ENCODE measurements at regions not wholly inside any gene's neighbourhood (a gene's known extent, or its start where the extent isn't known, plus 50 kb on each side); places are given as distances from the start of the nearest gene placed in this dataset.
"Not testable (repeated sequence)": the region's sequence is repeated elsewhere in the genome, so short reads cannot be mapped to it uniquely, and the experiment has no call there.

DNA sequence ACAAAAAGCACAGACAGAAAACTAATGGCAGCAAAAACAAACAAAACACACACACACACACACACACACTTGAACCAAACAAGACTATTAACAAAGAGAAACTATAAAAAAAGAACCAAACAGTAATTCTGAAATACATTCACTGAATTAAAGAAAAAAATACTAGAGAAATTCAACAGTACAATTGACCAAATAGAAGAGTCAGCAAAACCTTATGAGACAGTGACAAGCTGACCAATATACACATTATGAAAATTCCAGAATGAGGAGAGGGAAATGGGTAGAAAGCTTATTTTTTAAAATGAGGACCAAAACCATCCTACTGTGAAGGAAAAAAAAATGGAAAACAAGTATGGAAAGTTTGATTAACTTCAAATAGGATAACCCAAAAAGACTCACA lies 212.2 kb upstream of the BTBD3 start:
- Histone ChIP-seq H3K4me3 (ENCODE audit: insufficient read depth, low read depth, low read length) (no peak overlapping the region), H2AFZ (ENCODE audit: low read depth, low read length) (no peak overlapping the region), H3K79me2 (ENCODE audit: insufficient read depth, low read length) (no peaks in the 10 kb centered on the region), H3K27ac (ENCODE audit: low read depth, low read length) (no peak overlapping the region), H3K4me1 (ENCODE audit: insufficient read depth, low read length) (no peaks in the 10 kb centered on the region), H3K36me3 (ENCODE audit: insufficient read depth, low read length) (no peaks in the 10 kb centered on the region), H4K20me1 (ENCODE audit: insufficient read depth, low read length) (no peaks in the 10 kb centered on the region), H3K9ac (ENCODE audit: low read length) (no peak overlapping the region), H3K4me2 (ENCODE audit: low read length) (no peak overlapping the region), H3K27me3 (ENCODE audit: insufficient read depth, low read length) (no peaks in the 10 kb centered on the region), H3K9me3 (ENCODE audit: insufficient read depth, low read depth, low read length) (no peaks in the 10 kb centered on the region)
- Mint-ChIP-seq H3K36me3 (ENCODE audit: low read depth, unreplicated experiment) (no peaks in the 10 kb centered on the region), H3K4me1 (ENCODE audit: low read depth, unreplicated experiment) (no peaks in the 10 kb centered on the region), H3K27me3 (ENCODE audit: low read depth, unreplicated experiment) (no peaks in the 10 kb centered on the region), H3K4me3 (ENCODE audit: unreplicated experiment) (no peak overlapping the region), H3K9me3 (ENCODE audit: unreplicated experiment) (no peaks in the 10 kb centered on the region), H3K27ac (ENCODE audit: unreplicated experiment) (no peak overlapping the region)
- no peak for TF ChIP-seq EZH2 (IDR thresholded peaks at IDR 0.05; ENCODE audit: insufficient read depth, low read length)
- TF ChIP-seq, protein P1, sequence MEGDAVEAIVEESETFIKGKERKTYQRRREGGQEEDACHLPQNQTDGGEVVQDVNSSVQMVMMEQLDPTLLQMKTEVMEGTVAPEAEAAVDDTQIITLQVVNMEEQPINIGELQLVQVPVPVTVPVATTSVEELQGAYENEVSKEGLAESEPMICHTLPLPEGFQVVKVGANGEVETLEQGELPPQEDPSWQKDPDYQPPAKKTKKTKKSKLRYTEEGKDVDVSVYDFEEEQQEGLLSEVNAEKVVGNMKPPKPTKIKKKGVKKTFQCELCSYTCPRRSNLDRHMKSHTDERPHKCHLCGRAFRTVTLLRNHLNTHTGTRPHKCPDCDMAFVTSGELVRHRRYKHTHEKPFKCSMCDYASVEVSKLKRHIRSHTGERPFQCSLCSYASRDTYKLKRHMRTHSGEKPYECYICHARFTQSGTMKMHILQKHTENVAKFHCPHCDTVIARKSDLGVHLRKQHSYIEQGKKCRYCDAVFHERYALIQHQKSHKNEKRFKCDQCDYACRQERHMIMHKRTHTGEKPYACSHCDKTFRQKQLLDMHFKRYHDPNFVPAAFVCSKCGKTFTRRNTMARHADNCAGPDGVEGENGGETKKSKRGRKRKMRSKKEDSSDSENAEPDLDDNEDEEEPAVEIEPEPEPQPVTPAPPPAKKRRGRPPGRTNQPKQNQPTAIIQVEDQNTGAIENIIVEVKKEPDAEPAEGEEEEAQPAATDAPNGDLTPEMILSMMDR (IDR thresholded peaks at IDR 0.05; ENCODE audit: insufficient read depth, low read depth, low read length) = no peak
- FAIRE-seq (no peak), DNase-seq (ENCODE audit: low read depth) (no peak)

DNA sequence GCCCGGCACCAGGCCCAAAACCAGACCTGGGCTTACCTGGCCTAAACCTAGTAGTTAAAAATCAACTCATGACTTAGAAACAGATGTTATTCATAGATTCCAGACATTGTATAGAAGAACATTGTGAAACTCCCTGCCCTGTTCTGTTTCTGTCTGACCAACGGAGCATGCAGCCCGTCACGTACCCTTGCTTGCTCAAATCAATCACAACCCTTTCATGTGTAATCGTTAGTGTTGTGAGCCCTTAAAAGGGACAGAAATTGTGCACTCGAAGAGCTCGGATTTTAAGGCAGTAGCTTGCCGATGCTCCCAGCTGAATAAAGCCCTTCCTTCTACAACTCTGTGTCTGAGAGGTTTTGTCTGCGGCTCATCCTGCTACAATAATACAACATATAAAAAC lies 209.5 kb upstream of the BTBD3 start:
- not testable (repeated sequence) for H3K27ac ChIP-seq (ENCODE audit: low read depth, low read length); H3K9ac ChIP-seq (ENCODE audit: low read length); H3K9me3 Mint-ChIP-seq (ENCODE audit: unreplicated experiment); H3K9me3 ChIP-seq (ENCODE audit: insufficient read depth, low read depth, low read length); H4K20me1 ChIP-seq (ENCODE audit: insufficient read depth, low read length); H2AFZ ChIP-seq (ENCODE audit: low read depth, low read length); H3K4me2 ChIP-seq (ENCODE audit: low read length); DNase-seq (ENCODE audit: low read depth); FAIRE-seq; H3K36me3 Mint-ChIP-seq (ENCODE audit: low read depth, unreplicated experiment); H3K27me3 ChIP-seq (ENCODE audit: insufficient read depth, low read length); H3K4me3 ChIP-seq (ENCODE audit: insufficient read depth, low read depth, low read length); H3K4me1 Mint-ChIP-seq (ENCODE audit: low read depth, unreplicated experiment); H3K36me3 ChIP-seq (ENCODE audit: insufficient read depth, low read length); H3K4me1 ChIP-seq (ENCODE audit: insufficient read depth, low read length); H3K27me3 Mint-ChIP-seq (ENCODE audit: low read depth, unreplicated experiment); H3K4me3 Mint-ChIP-seq (ENCODE audit: unreplicated experiment); H3K27ac Mint-ChIP-seq (ENCODE audit: unreplicated experiment); H3K79me2 ChIP-seq (ENCODE audit: insufficient read depth, low read length)

DNA sequence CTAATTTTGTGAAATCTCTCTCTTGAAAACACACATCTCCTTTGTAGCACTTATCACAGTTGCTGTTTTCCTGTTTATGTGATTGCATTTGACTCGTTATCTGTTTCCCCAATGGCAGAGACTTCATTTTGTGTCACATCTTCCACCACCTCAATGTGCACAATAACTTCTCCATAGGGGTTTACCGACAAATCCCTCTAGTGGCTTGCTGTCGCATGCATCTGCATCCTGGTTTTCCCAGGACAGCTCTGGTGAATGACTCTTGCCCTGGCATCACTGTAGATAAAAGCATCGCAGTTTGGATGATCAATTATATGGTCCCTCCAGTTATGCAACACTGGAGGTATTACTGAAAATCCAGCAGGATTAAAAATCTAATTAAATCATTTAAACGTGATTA lies 206.5 kb upstream of the BTBD3 start:
- Histone ChIP-seq H3K9me3 (ENCODE audit: insufficient read depth, low read depth, low read length) (no peaks in the 10 kb centered on the region), H2AFZ (ENCODE audit: low read depth, low read length) (no peak overlapping the region), H4K20me1 (ENCODE audit: insufficient read depth, low read length) (no peaks in the 10 kb centered on the region), H3K4me2 (ENCODE audit: low read length) (no peak overlapping the region), H3K4me3 (ENCODE audit: insufficient read depth, low read depth, low read length) (no peak overlapping the region), H3K36me3 (ENCODE audit: insufficient read depth, low read length) (no peaks in the 10 kb centered on the region), H3K9ac (ENCODE audit: low read length) (no peak overlapping the region), H3K27ac (ENCODE audit: low read depth, low read length) (no peak overlapping the region), H3K27me3 (ENCODE audit: insufficient read depth, low read length) (no peaks in the 10 kb centered on the region), H3K4me1 (ENCODE audit: insufficient read depth, low read length) (peaks cover 6% of the 10 kb centered on the region), H3K79me2 (ENCODE audit: insufficient read depth, low read length) (no peaks in the 10 kb centered on the region)
- Mint-ChIP-seq H3K9me3 (ENCODE audit: unreplicated experiment) (no peaks in the 10 kb centered on the region), H3K36me3 (ENCODE audit: low read depth, unreplicated experiment) (no peaks in the 10 kb centered on the region), H3K4me1 (ENCODE audit: low read depth, unreplicated experiment) (peaks cover 17% of the 10 kb centered on the region), H3K27ac (ENCODE audit: unreplicated experiment) (no peak overlapping the region), H3K27me3 (ENCODE audit: low read depth, unreplicated experiment) (peaks cover 2% of the 10 kb centered on the region), H3K4me3 (ENCODE audit: unreplicated experiment) (no peak overlapping the region)
- FAIRE-seq = no peak
- no peak for TF ChIP-seq EZH2 (IDR thresholded peaks at IDR 0.05; ENCODE audit: insufficient read depth, low read length)
- TF ChIP-seq, protein P1 (IDR thresholded peaks at IDR 0.05; ENCODE audit: insufficient read depth, low read depth, low read length) = no peak
- no peak for DNase-seq (ENCODE audit: low read depth)
